A549 (cell line): ENCODE measurements at regions not wholly inside any gene's neighbourhood (a gene's known extent, or its start where the extent isn't known, plus 50 kb on each side); places are given as distances from the start of the nearest gene placed in this dataset.

Experiments
- BHLHE40 ChIP-seq: IDR thresholded peaks from 2 replicates; pipeline ENCODE4 v1.6.1; 2012; ENCODE audit warnings: low read depth, low read length, inconsistent platforms
- CTCF ChIP-seq: fragments of >200 bp; sonication (Bioruptor Twin); formaldehyde crosslinking; IDR thresholded peaks from 3 replicates; pipeline ENCODE4 v1.5.1; 2016
- KDM1A ChIP-seq: fragments of 200-600 bp; sonication (generic); IDR thresholded peaks from 2 replicates; pipeline ENCODE4 v1.6.1; 2016; ENCODE audit warnings: low read depth, mild to moderate bottlenecking

DNA sequence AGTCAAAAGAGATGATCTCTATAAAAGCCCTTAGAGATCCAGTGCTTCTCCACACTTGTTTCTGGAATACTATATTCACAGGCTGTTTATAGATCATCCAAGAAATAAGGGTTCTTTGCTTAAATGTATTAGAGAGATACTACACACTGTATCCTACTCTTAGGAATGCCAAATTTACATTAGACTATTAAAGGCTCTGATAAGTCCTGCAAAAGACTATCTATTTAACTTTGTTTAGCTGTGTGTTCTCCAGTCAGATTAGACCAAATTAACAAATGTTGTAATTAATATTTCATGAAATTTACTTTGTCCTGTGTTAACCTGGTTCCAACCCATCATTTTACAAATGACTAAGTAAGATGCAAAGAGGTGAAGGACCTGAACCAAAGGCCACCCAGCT, 260.5 kb upstream of the ZIC3 start:
- no peak for TF ChIP-seq BHLHE40
- TF ChIP-seq KDM1A: no peak
- no peak for TF ChIP-seq CTCF
